ENCODE measurements at regions not wholly inside any gene's neighbourhood (a gene's known extent, or its start where the extent isn't known, plus 50 kb on each side); places are given as distances from the start of the nearest gene placed in this dataset.
"Not testable (repeated sequence)": the region's sequence is repeated elsewhere in the genome, so short reads cannot be mapped to it uniquely, and the experiment has no call there.

DNA sequence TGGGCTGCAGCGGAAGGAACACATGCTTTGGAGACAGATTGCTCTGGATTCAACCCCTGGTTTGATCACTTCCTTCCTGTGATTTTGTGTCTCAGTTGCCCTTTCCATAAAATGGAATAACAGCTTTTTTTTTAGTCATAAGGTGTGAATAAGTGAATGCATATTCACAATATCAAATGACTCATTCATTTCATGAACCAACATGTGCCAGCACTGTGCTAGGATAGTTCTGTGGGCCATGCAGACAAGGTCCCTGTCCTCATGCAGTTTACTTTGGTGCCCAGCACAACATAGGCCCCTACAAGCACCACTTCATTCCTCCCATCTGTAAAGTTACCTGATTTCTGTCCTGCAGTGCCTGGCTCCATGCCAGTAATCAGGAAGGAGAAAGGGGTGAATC, 89.4 kb downstream of the TRIM43 start:
- intact Hi-C loops (cut with DNase I); DNase-seq: not testable (repeated sequence)
- ATAC-seq (ENCODE audit: poor library complexity): peak; percentile 5

DNA sequence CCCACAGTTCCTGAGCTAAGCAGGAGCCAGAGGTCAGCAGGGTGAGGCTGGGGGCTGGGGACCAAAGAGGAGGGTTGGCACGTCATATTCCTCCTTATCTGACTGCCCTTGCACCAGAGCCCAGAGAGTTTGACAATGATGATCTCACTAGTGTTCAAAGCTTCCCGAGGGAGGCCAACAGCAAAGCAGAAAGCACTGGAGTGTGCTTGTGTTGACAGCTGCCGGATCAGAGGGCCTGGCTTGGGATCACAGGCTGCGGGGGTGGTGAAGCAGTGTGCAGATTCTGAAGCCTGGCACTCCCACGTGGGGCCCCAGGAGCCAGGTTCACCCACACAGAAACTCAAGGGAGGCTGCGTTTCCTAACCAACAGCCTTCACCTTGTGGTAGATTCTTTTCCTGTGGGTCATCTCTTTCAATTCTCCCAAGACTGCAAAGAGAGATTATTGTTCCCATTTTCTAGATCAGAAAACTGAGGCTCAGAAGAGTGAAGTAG, 89.8 kb downstream of the TRIM43 start:
- ATAC-seq (ENCODE audit: poor library complexity) (peak; percentile 80), DNase-seq (peak; percentile 62)
- intact Hi-C loops (cut with DNase I): not testable (repeated sequence)

DNA sequence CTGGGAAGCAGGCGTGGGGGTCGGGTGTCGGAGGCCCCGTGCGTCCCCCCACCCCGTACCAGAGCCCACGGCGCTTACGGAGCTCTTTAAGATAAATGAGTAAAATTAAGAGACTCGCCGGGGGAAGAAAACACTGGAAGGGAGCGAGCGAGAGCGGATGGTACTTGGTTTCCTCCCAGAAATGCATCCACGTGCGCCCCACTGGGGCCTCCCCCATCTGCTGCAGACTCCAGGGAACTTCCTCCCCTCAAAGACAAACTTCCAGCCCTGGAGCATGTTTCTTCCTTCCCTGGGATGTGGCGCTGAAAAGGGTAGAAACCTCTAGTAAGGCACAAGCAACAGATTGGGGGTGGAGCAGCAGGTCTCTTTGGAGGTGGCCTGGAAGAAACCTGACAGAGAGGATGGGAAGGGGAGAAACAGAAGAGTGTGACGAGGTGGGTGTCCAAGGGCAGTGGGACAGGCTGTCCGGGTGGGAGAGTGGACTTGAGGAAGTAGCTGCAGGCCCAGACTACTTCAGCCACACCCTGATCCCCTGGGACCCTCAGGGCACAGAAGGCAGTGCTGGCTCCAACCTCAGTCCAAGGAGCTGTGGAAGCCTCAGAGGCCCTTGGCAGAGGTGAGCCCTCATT, 91.2 kb downstream of the TRIM43 start:
- intact Hi-C loops (cut with DNase I): not testable (repeated sequence)
- DNase-seq (peak; percentile 59), ATAC-seq (ENCODE audit: poor library complexity) (peak; percentile 37)

DNA sequence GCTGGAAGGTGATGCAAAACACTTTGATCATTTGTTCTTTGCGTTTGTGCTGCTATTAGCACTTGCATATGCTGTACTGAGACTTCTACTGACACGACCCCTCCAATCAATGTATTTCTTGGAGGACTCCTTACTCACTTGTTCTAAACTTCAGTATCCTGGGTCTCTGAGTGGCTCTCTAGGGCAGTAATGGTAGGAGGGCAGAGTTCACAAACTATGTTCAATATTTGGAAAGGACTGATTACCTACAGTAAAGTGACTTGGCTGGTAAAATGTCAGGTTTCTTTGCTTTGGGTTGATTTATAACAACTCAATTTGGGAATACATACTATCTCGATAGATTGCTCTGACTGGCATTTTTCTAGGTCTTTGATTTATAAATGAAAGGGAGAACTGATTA, 93.7 kb downstream of the TRIM43 start:
- DNase-seq (no peak), ATAC-seq (ENCODE audit: poor library complexity) (no peak)
- intact Hi-C loops (cut with DNase I): no loop called here

DNA sequence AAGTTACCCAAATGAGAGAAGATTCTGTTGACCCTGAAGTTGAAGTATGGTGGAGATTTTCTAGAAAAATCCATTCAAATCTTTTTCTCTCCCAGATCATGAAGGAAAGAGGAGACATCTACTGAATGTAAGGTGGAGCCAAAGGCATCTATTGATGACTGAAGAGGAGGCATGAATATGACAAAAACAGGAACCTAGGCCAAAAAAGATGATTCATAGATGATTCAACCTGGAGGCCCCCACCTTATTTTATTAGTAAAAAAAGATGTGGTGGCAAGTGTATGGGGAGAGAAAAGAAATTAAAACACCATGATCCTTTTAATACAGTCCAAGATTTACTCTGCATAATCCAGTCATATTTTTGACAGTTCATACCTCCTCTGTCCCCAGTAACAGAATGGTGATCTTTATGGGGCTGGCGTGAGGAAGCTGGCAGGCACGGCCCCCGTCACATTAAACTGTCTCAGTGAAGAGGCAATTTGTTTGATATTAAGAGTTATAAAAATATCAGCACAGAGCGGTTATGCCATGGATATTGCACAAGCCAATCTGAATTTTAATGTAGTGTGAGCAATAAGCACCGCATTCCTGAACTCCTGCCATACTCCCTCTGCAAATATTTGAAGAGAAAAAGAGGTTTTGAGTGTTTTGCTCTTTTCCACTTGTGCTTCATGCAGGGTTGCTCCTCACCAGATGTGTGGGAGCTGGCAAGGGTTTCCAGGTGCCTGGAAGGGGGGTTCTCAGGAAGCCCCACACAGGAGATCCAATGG, 94.4 kb downstream of the TRIM43 start:
- DNase-seq; intact Hi-C loops (cut with DNase I); ATAC-seq (ENCODE audit: poor library complexity): not testable (repeated sequence)

DNA sequence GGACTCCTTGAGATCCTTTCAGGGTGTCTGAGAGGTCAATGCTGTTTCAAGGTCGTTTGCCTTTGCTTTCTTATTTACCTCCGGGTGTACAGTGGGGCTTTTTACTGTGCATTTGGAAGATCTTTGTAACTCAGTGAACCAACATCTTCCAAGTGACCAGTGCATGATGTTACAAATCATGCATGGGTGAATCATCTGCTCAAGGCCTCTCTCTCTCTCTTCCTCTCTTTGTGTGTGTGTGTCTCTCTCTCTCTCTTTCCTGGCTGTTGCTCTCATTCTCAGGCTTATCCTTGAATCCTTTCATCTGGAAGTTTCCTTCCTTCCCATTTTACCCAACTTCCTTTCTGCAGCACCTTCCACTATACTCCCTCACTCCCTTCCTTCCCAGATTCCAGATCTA, 96.1 kb downstream of the TRIM43 start:
- intact Hi-C loops (cut with DNase I); ATAC-seq (ENCODE audit: poor library complexity); DNase-seq: not testable (repeated sequence)

DNA sequence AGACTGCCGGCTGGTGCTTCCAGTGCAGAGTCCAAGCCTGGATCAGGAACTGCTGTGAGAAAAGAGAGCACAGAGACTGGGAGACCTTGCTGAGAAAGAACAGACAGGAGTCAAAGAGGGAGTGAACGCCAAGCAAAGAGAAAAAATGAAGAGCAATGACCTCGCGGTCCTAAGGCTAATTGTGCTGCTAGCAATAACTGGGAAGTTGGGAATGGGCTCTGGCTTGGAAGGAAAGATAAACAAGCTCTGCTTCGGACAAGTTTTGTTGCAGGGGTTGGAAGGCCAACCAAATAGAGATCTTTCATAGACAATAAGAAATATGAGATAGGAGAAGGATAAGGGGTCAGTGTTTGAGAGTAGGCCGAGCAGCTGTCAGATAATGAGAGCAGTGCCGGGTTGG, 99.4 kb downstream of the TRIM43 start:
- DNase-seq; ATAC-seq (ENCODE audit: poor library complexity); intact Hi-C loops (cut with DNase I): not testable (repeated sequence)

DNA sequence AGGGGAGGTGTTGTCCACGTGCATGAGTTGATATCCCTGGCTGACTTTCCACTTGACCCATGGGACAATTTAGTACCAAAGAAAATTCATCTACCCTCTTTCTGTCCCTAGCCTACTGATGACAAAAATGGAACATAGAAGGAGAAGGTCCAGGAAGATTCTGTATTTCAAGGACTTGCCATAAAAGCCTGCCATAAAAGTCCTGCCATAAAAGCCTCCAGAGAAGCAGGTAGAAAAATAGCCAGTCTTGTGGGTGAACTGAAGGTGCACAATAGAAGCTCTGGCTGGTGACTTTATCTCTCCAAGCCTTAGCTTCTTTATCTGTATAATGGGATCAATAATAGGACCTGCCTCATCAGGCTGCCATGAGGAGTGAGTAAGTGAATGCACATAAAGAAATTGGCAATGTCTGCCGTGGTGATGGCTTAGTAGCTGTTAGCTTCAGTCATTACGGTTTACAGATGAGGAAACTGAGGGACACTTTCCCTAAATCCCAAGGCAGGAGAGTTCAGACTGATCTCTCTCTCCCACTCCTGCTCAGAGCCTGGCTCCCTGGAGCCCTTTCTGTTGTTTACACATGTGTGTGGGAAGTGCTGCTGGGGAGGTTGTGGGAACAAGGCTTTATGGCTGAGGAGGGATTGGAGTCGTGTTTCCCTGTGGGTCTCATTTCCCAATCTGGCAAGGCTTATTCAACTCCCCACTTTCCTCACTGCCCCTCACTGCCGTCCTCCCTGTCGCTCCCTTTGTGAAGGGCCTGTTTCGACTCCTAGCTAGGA, 101.5 kb downstream of the TRIM43 start:
- ATAC-seq (ENCODE audit: poor library complexity): peak; percentile 39
- intact Hi-C loops (cut with DNase I): not testable (repeated sequence)
- peak; percentile 53 for DNase-seq

DNA sequence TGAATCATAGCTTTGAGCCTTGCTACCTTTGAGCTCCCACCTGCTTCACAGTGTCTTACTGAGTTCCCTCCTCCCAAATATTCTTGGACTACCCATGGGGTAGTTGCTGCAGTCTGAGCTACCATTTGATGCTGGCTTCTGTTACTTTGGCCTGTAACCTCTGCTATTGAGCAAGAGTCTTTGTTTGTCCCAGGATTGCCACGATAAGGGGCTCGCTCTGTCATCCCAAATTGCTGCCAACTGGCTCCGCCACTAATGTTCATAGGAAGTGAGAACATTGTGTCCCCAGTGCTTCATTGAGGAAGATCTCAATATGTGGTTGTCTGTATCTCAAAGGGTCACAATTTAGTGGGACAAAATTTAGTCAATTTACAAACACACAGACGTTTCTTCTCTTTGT, 103.8 kb downstream of the TRIM43 start:
- DNase-seq (peak; percentile 90), ATAC-seq (ENCODE audit: poor library complexity) (peak; percentile 91)
- intact Hi-C loops (cut with DNase I): no loop called here

DNA sequence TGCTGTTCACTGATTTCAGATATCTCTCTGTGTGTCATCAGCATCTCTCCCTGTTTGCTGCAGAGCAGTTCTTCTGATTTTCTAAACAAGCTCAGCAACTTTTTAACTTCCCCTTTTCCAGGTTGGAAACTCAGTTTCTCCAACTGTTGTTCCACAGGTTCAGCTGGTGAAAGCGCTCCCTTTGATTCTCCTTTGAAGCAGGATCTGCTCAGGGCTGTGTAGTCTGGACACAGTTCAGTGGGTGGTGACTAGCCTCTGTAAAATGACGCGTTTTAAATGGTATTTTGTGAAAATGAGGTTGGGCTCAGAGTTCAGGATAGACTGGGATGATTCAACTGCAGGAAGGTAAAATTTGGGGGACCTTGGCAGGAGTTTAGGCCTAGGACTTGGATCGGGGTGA, 106.3 kb downstream of the TRIM43 start:
- ATAC-seq (ENCODE audit: poor library complexity): no peak
- intact Hi-C loops (cut with DNase I): no loop called here
- no peak for DNase-seq

DNA sequence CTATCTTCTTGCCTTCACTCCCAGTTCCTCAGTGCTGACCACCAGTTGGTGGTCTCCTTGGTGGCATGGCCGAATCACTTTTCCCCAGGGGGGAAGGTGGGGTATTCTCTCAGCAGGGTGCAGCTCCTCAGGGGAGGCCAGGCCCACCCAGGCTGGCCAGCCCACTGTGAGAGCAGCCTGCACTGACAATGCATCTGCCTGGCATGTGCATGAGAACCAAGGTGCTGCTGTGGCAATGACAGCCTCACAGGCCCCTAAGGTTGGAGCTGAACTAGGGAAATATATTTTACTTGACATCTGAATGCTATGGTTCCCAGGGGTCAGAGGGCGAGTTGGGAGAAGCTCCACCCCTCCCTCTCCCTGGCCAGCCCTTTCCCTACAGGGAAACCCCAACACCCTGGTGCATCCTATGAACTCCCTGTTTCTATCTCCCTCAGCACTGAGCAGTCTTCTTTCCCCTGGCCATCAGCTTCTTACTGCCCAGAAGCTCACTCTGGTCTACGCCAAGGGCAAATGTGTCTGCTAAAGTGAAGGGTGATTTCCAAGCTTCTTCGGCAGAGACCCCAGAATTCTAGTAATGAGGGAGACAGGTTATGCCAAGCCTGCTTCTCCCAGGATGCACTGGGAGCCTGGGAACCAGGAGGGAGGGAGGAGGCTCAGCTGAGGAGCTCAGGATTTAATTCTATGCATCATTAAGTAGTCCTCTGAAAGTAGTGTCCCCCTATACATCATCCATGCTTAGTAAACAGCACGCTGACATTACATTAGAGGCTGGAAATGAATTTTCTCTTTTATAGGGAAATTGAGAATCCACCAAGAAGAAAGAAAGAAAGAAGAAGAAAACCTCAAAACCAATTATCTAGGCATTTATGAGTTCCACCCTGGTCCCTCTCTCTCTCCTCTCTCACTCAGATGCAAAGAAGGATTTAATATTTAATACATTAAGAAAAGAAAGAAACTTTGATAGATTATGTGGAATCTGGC, 107.7 kb downstream of the TRIM43 start:
- DNase-seq; intact Hi-C loops (cut with DNase I); ATAC-seq (ENCODE audit: poor library complexity): not testable (repeated sequence)

DNA sequence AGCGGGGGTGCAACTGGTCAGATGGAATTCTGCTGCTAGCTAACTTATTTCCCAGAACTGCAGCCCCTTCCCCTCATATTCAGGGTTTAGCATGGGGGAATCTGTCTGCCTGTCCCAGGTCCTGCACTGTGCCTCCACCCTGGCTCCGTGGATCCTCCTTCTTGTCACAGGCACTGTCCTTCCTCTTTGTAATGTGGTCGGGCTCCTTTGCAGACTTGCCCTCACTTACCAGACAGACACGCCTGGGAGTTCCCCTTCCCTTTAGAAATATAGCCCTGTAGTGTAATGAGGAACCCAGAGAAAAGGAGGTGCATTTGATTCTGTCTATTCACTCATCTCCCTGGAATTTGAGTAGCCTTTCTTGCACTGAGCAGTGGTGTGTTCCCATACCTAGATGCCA, 108.7 kb downstream of the TRIM43 start:
- intact Hi-C loops (cut with DNase I): no loop called here
- no peak for DNase-seq
- ATAC-seq (ENCODE audit: poor library complexity): peak; percentile 12

DNA sequence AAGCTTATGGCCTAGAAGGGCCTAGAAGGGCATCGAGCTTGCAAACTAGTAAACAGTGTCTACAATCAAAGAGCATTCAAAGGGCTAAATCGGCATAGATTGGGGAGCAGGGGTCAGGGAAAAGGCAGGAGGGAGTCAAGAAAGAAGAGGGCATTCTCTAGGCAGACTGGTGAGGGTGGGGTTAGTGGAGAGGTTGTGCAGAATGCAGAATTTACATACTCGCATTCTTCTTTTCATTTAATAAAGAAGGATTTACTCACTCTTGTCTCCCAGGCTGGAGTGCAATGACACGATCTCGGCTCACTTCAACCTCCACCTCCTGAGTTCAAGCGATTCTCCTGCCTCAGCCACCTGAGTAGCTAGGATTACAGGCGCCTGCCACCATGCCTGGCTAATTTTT, 110.7 kb downstream of the TRIM43 start:
- ATAC-seq (ENCODE audit: poor library complexity) (no peak), DNase-seq (no peak)
- intact Hi-C loops (cut with DNase I): no loop called here

DNA sequence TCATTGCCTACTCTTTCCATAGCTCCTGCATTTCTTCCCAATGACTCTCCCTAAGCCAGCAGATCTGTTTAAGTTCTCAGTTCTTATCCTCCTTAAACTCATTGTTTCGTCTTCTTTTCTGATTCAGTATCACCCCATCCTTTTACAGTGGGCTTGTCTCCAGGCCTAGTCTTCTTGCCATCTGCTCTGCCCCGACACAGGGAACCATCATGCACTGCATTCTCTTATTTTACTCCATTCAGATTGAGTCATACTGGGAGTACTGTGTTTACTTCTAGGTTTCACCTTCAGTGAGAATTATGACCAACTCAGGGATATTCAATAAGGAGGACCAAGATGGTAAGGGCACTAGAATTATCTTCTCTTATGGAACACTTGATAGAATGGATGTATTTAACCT, 115.4 kb downstream of the TRIM43 start:
- intact Hi-C loops (cut with DNase I); ATAC-seq (ENCODE audit: poor library complexity); DNase-seq: not testable (repeated sequence)

DNA sequence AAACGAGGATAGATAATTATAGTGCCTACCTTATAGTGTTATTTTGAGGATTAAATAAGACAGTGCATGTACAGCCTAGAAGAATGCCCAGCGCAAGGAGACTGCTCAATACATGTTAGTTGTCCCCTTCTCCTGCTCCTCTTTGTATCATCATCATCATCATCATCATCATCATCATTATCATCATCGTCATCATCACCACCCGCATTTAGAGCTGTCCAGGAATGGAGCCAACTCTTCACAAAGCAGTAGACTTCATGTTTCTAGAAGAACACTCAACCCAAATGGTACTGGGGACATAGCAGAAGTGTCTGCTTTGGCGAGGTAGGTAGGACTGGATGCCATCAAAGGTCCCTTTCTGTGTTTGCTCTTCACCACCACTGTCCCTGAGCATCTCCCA, 116.0 kb downstream of the TRIM43 start:
- no peak for ATAC-seq (ENCODE audit: poor library complexity)
- DNase-seq: no peak
- intact Hi-C loops (cut with DNase I): no loop called here

DNA sequence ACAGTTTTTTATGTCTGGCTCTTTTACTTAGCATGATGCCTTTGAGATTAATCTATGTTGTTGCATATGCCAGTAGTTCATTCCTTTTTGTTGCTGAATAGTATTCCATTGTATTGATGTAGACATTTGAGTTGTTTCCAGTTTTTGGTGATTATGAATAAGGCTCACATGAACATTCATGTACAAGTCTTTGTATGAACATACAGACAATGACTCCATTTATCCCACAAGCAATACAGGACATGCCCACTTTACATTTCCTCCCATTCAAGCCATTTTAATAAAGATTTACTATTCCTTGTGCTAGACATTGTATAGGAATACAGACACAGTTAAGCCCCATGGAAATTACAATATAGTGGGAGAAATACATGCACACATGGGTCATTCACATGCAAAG, 118.0 kb downstream of the TRIM43 start:
- ATAC-seq (ENCODE audit: poor library complexity) (no peak), DNase-seq (no peak)
- intact Hi-C loops (cut with DNase I): no loop called here

DNA sequence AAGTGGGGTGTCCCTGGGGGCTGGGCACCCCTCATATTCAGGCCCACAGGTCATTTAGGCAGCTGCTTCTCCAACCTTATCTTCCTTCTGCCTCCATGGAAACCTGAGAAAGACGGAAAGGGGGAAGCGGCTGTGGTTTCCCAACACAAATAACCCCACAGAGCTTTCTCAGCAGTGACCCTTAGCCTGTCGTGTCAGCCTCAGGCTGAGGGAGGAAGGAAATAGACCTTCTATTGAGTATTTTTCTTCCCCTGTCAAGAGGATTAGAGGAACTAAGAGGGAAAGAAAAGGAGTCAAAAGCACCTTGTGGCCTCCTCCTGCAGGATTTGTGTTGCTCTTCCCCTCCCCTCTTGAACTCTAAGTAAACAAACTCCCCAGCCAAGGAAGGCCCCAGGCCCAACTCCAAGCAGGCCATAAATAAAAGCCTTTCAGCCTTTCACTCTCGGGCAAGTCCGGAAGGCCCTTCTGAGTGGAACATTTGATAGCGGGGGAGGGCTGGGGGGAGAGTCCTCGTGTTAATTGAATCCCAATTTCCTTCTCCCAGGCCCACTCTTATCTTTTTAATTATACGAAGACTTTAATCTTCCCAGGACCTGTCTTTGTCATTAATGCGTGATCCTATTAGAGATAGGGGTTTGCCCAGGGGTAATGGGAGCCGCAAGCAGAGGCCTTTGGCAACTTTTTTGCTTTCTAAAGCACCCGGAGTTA, 121.8 kb downstream of the TRIM43 start:
- ATAC-seq (ENCODE audit: poor library complexity); DNase-seq; intact Hi-C loops (cut with DNase I): not testable (repeated sequence)

DNA sequence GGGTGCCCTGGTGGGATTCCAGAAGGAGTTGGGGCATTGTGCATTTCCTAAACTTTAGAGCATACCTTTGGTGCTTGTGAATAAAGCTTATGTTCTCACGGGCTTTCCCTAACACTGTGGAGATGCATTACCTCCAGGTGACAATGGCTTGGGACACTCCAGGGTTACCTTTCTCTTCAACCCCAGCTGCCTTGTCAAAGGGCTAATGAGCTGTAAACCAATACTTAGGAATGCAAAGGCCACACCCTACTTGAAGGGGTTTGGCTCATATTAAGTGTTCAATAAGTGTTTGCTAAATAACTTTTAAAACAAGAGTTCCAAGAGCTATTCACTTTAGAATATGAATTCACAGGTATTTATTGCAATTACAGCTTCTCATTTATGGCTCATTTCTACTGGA, 122.6 kb downstream of the TRIM43 start:
- ATAC-seq (ENCODE audit: poor library complexity); intact Hi-C loops (cut with DNase I): not testable (repeated sequence)

More for the DNA sequence above, 122.6 kb downstream of the TRIM43 start:
- DNase-seq: not testable (repeated sequence)
